Inferior parietal cortex (tissue), 1 donor: ENCODE measurements at regions not wholly inside any gene's neighbourhood (a gene's known extent, or its start where the extent isn't known, plus 50 kb on each side); places are given as distances from the start of the nearest gene placed in this dataset.
"Not testable (repeated sequence)": the region's sequence is repeated elsewhere in the genome, so short reads cannot be mapped to it uniquely, and the experiment has no call there.

Source experiments
- DNase-seq: peaks from one replicate; pipeline ENCODE4 v3.0.0-alpha.2; 2016; ENCODE audit errors: extremely low spot score

- DNase-seq = not testable (repeated sequence)
Measured at GRCh38 chr15:20308027-20308690, 233.4 kb downstream of the GOLGA6L6 start.

GRCh38 chr15:20307137-20307536 lies 234.5 kb downstream of the GOLGA6L6 start:
- not testable (repeated sequence) for DNase-seq

GRCh38 chr15:20306497-20307106 lies 235.0 kb downstream of the GOLGA6L6 start:
- DNase-seq = not testable (repeated sequence)

- not testable (repeated sequence) for DNase-seq
Measured at GRCh38 chr15:20305912-20306311, 235.7 kb downstream of the GOLGA6L6 start.

- not testable (repeated sequence) for DNase-seq
Measured at GRCh38 chr15:20305015-20305465, 236.6 kb downstream of the GOLGA6L6 start.

- DNase-seq = not testable (repeated sequence)
Measured at GRCh38 chr15:20304282-20305014, 237.2 kb downstream of the GOLGA6L6 start.

GRCh38 chr15:20303248-20304171 lies 238.1 kb downstream of the GOLGA6L6 start:
- DNase-seq = not testable (repeated sequence)

- DNase-seq = not testable (repeated sequence)
Measured at GRCh38 chr15:20302141-20303069, 239.2 kb downstream of the GOLGA6L6 start.

- DNase-seq = not testable (repeated sequence)
Measured at GRCh38 chr15:20301471-20302081, 240.0 kb downstream of the GOLGA6L6 start.

GRCh38 chr15:20301041-20301390 lies 240.6 kb downstream of the GOLGA6L6 start:
- DNase-seq = not testable (repeated sequence)

- not testable (repeated sequence) for DNase-seq
Measured at GRCh38 chr15:20300351-20301040, 241.1 kb downstream of the GOLGA6L6 start.

- DNase-seq = not testable (repeated sequence)
Measured at GRCh38 chr15:20297603-20298123, 243.9 kb downstream of the GOLGA6L6 start.

GRCh38 chr15:20296261-20296660 lies 245.3 kb downstream of the GOLGA6L6 start:
- DNase-seq = not testable (repeated sequence)

GRCh38 chr15:20295238-20295811 lies 246.3 kb downstream of the GOLGA6L6 start:
- no peak for DNase-seq

- DNase-seq = no peak
Measured at GRCh38 chr15:20294651-20295237, 246.9 kb downstream of the GOLGA6L6 start.

GRCh38 chr15:20292422-20293005 lies 249.1 kb downstream of the GOLGA6L6 start:
- not testable (repeated sequence) for DNase-seq

- not testable (repeated sequence) for DNase-seq
Measured at GRCh38 chr15:20291616-20292015, 250.0 kb downstream of the GOLGA6L6 start.

- DNase-seq = not testable (repeated sequence)
Measured at GRCh38 chr15:20290606-20291005, 251.0 kb downstream of the GOLGA6L6 start.
